HuH-7.5 (cell line): ENCODE measurements at regions not wholly inside any gene's neighbourhood (a gene's known extent, or its start where the extent isn't known, plus 50 kb on each side); places are given as distances from the start of the nearest gene placed in this dataset.

Experiments
- DNase-seq: peaks from one replicate; pipeline ENCODE4 v3.0.0; 2011; ENCODE audit warnings: low spot score

GRCh38 chr16:11440657-11441012 is 95.4 kb downstream of the RMI2 start:
- DNase-seq: no peak

GRCh38 chr16:11445486-11445885 is 100.2 kb downstream of the RMI2 start:
- no peak for DNase-seq

GRCh38 chr16:11446566-11447119 is 101.4 kb downstream of the RMI2 start:
- DNase-seq: no peak

GRCh38 chr16:11447272-11447671 is 102.0 kb downstream of the RMI2 start:
- no peak for DNase-seq

- no peak for DNase-seq
These were observed 102.6 kb downstream of the RMI2 start for GRCh38 chr16:11447836-11448235.

GRCh38 chr16:11448796-11449416 is 103.6 kb downstream of the RMI2 start:
- no peak for DNase-seq

GRCh38 chr16:11449716-11450115 is 104.5 kb downstream of the RMI2 start:
- DNase-seq: no peak

GRCh38 chr16:11450136-11450535 is 104.9 kb downstream of the RMI2 start:
- DNase-seq: no peak

GRCh38 chr16:11452298-11452697 is 107.0 kb downstream of the RMI2 start:
- DNase-seq: no peak

- no peak for DNase-seq
These were observed 107.6 kb downstream of the RMI2 start for GRCh38 chr16:11452746-11453389.

GRCh38 chr16:11456741-11457140 is 111.5 kb downstream of the RMI2 start:
- DNase-seq: no peak

- DNase-seq: no peak
These were observed 114.5 kb downstream of the RMI2 start for GRCh38 chr16:11459722-11460121.

- no peak for DNase-seq
These were observed 115.7 kb downstream of the RMI2 start for GRCh38 chr16:11460820-11461594.

- no peak for DNase-seq
These were observed 116.3 kb downstream of the RMI2 start for GRCh38 chr16:11461595-11461990.

GRCh38 chr16:11462036-11462435 is 116.8 kb downstream of the RMI2 start:
- DNase-seq: no peak

GRCh38 chr16:11462861-11463260 is 117.6 kb downstream of the RMI2 start:
- DNase-seq: no peak

GRCh38 chr16:11464241-11464640 is 119.0 kb downstream of the RMI2 start:
- DNase-seq: no peak

- no peak for DNase-seq
These were observed 120.4 kb downstream of the RMI2 start for GRCh38 chr16:11465675-11466074.

GRCh38 chr16:11470676-11471415 is 115.9 kb downstream of the LITAF start:
- no peak for DNase-seq

- DNase-seq: no peak
These were observed 115.2 kb downstream of the LITAF start for GRCh38 chr16:11471548-11471947.

- no peak for DNase-seq
These were observed 114.3 kb downstream of the LITAF start for GRCh38 chr16:11472410-11472809.

- no peak for DNase-seq
These were observed 113.9 kb downstream of the LITAF start for GRCh38 chr16:11472851-11473250.
